Thyroid gland (tissue), 4 donors: ENCODE measurements at regions not wholly inside any gene's neighbourhood (a gene's known extent, or its start where the extent isn't known, plus 50 kb on each side); places are given as distances from the start of the nearest gene placed in this dataset.

ENCODE experiments used
- DNase-seq, 2 donors: peaks; one replicate each; pipeline ENCODE4 v3.0.0-alpha.2; 2019
- H3K27ac ChIP-seq, 3 donors: fragments of 200-600 bp; sonication (generic); 1 replicate in 2 of 3; 2 replicates in 1 of 3; pipeline ENCODE4 v1.5.1; 2016 to 2019; ENCODE audit warnings: mild to moderate bottlenecking in 1 of 3, moderate library complexity in 1 of 3
- H3K27me3 ChIP-seq: fragments of 200-600 bp; sonication (generic); one replicate; pipeline ENCODE4 v1.5.1; 2019
- H3K36me3 ChIP-seq, 2 donors: fragments of 200-600 bp; sonication (generic); one replicate each; pipeline ENCODE4 v1.5.1; 2016 to 2019
- H3K4me1 ChIP-seq, 2 donors: fragments of 200-600 bp; sonication (generic); one replicate each; pipeline ENCODE4 v1.5.1; 2017 to 2019
- H3K4me3 ChIP-seq, 3 donors: fragments of 200-600 bp; sonication (generic); replicated peaks in 1 of 3; 1 replicate in 2 of 3; 2 replicates in 1 of 3; pipeline ENCODE4 v1.5.1; 2016; ENCODE audit warnings: mild to moderate bottlenecking in 1 of 3
- H3K9me3 ChIP-seq: fragments of 200-600 bp; sonication (generic); one replicate; pipeline ENCODE4 v1.5.1; 2017
- POLR2A ChIP-seq, 2 donors: fragments of 450-650 bp; IDR thresholded peaks; one replicate each; pipeline ENCODE4 v1.6.1; 2017; ENCODE audit warnings: antibody characterized with exemption in 2 of 2, mild to moderate bottlenecking in 2 of 2, moderate library complexity in 1 of 2
- WGBS, 2 donors: methylation state at CpG; one replicate each; pipeline ENCODE4 v1.1.5; 2017; 5-methylcytosine and 5-hydroxymethylcytosine counted together
- intact Hi-C: fragments of 100-400 bp; cut with DNase I; formaldehyde crosslinking; loops from one replicate; pipeline ENCODE4 v1.15.1; 2023
- TF ChIP-seq, protein P1 (sequence below), 6 experiments: fragments of 200-600 bp in 3 of 6; fragments of 450-650 bp in 3 of 6; sonication (generic) in 3 of 6; IDR thresholded peaks; one replicate each; pipeline ENCODE4 v1.5.1; 2016 to 2019; ENCODE audit warnings: antibody characterized with exemption in 6 of 6, mild to moderate bottlenecking in 2 of 6, inconsistent platforms in 1 of 6, moderate library complexity in 1 of 6

- TF ChIP-seq POLR2A (IDR thresholded peaks at IDR 0.05), result no peak
- TF ChIP-seq, protein P1, sequence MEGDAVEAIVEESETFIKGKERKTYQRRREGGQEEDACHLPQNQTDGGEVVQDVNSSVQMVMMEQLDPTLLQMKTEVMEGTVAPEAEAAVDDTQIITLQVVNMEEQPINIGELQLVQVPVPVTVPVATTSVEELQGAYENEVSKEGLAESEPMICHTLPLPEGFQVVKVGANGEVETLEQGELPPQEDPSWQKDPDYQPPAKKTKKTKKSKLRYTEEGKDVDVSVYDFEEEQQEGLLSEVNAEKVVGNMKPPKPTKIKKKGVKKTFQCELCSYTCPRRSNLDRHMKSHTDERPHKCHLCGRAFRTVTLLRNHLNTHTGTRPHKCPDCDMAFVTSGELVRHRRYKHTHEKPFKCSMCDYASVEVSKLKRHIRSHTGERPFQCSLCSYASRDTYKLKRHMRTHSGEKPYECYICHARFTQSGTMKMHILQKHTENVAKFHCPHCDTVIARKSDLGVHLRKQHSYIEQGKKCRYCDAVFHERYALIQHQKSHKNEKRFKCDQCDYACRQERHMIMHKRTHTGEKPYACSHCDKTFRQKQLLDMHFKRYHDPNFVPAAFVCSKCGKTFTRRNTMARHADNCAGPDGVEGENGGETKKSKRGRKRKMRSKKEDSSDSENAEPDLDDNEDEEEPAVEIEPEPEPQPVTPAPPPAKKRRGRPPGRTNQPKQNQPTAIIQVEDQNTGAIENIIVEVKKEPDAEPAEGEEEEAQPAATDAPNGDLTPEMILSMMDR (IDR thresholded peaks at IDR 0.05), result no peak
- WGBS, 2 donors, result 90 to 96% methylated on average over 5 of the region's 6 CpGs
- no peak for DNase-seq
- Histone ChIP-seq H3K27ac (no peak overlapping the region), H3K36me3 (no peaks in the 10 kb centered on the region), H3K27me3 (no peaks in the 10 kb centered on the region), H3K4me1 (no peaks in the 10 kb centered on the region), H3K9me3 (no peaks in the 10 kb centered on the region), H3K4me3 (no peak overlapping the region)
- intact Hi-C loops, result no loop called here
Observed at GRCh38 chr18:75582940-75583339, 155.4 kb upstream of the SMIM21 start.

GRCh38 chr18:75582406-75582821 is 154.9 kb upstream of the SMIM21 start:
- no peaks in the 10 kb centered on the region for H3K27me3 ChIP-seq
- TF ChIP-seq, protein P1 (IDR thresholded peaks at IDR 0.05), result no peak
- no peak for TF ChIP-seq POLR2A (IDR thresholded peaks at IDR 0.05)
- no peak for DNase-seq
- WGBS, 2 donors, result 78 to 91% methylated on average over 3 of the region's 3 CpGs
- intact Hi-C loops, result no loop called here
- no peaks in the 10 kb centered on the region for H3K4me1 ChIP-seq
- H3K9me3 ChIP-seq, result no peaks in the 10 kb centered on the region
- no peaks in the 10 kb centered on the region for H3K36me3 ChIP-seq
- no peak overlapping the region for H3K27ac ChIP-seq
- no peak overlapping the region for H3K4me3 ChIP-seq

DNA sequence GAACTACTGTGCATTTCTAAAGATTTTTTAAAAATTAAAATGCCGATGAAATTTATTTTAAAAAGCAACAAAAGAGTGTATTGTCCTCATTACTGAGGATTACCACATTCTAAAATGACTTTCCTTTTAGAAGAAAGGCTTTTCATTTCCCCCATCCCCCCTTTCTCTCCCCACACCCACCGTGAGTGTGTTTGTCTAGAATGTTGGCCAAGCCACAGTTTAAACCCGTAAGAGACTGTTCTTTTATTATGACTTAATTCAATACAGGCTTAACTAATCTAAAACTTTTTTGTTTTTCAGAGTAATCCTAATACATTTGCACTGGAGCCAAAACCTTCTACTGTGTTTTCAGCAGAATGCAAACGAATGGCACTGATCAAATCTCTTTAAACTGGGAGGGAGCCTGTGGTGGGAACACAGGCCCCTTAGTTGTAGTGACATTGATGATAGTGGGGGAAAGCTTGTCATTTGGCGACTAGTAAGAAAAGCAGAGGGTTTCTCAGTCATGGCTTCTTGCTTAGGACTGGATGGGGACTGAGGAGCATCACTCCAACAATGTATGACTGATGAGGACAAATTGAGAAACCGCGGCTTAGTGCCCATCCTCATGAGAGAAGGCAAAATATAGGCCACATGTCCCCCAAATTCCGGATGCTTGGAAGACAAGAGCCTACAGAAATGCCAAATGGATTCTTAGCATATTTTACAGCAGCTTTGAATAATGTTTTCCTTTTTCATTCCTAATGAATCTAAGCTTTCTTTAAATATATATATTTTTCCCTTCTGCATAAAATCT is 154.0 kb upstream of the SMIM21 start:
- Histone ChIP-seq H3K4me3 (no peak overlapping the region), H3K27me3 (no peaks in the 10 kb centered on the region), H3K27ac (no peak overlapping the region), H3K36me3 (no peaks in the 10 kb centered on the region), H3K4me1 (no peaks in the 10 kb centered on the region), H3K9me3 (no peaks in the 10 kb centered on the region)
- no peak for DNase-seq
- intact Hi-C loops, result no loop called here
- TF ChIP-seq POLR2A (IDR thresholded peaks at IDR 0.05), result no peak
- TF ChIP-seq, protein P1 (IDR thresholded peaks at IDR 0.05), result no peak
- 72 to 74% methylated on average over 8 of the region's 8 CpGs for WGBS, 2 donors

DNA sequence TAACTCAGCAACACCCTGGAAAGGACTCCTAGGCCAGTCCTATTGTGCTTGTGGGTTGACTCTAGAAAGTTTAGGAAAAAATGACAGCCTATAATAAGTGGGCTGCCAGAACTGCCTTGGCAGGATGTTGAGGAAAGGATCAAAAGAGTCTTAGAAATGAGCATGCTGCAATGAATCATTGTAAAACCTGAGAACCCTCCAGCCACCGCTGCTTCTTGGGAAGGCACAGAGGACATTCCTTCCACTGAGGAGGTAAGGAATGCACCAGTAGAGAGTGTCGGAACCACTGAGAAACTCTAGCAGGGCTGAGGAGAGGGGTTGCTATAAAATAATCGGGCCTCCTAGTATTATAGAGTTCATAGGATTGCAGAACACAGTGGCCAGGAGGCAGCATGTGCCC is 146.7 kb upstream of the SMIM21 start:
- no peaks in the 10 kb centered on the region for H3K27me3 ChIP-seq
- H3K4me1 ChIP-seq, result no peaks in the 10 kb centered on the region
- H3K27ac ChIP-seq, result no peak overlapping the region
- DNase-seq, result no peak
- intact Hi-C loops, result no loop called here
- H3K4me3 ChIP-seq, result no peak overlapping the region
- 89 to 93% methylated on average over 3 of the region's 3 CpGs for WGBS, 2 donors
- TF ChIP-seq POLR2A (IDR thresholded peaks at IDR 0.05), result no peak
- TF ChIP-seq, protein P1 (IDR thresholded peaks at IDR 0.05), result no peak
- no peaks in the 10 kb centered on the region for H3K9me3 ChIP-seq
- no peaks in the 10 kb centered on the region for H3K36me3 ChIP-seq

GRCh38 chr18:75563150-75563549 is 135.6 kb upstream of the SMIM21 start:
- DNase-seq, result no peak
- no peaks in the 10 kb centered on the region for H3K9me3 ChIP-seq
- WGBS, 2 donors, result 93 to 95% methylated on average over 5 of the region's 5 CpGs
- no peak overlapping the region for H3K4me3 ChIP-seq
- no peaks in the 10 kb centered on the region for H3K27me3 ChIP-seq
- TF ChIP-seq, protein P1 (IDR thresholded peaks at IDR 0.05), result no peak
- TF ChIP-seq POLR2A (IDR thresholded peaks at IDR 0.05), result no peak
- no peak overlapping the region for H3K27ac ChIP-seq
- no peaks in the 10 kb centered on the region for H3K4me1 ChIP-seq
- intact Hi-C loops, result no loop called here
- no peaks in the 10 kb centered on the region for H3K36me3 ChIP-seq
